H1 (cell line): ENCODE measurements at regions not wholly inside any gene's neighbourhood (a gene's known extent, or its start where the extent isn't known, plus 50 kb on each side); places are given as distances from the start of the nearest gene placed in this dataset.

Source experiments
- CBX5 ChIP-seq: fragments of 300-800, 300-1000 bp; sonication (generic); IDR thresholded peaks from 2 replicates; pipeline ENCODE4 v1.7.1; 2016; ENCODE audit warnings: antibody characterized with exemption, low read length, low read depth
- CTCF ChIP-seq, 3 experiments: IDR thresholded peaks; 1 replicate in 2 of 3; 2 replicates in 1 of 3; pipeline versions ENCODE4 v1.5.1 to v1.6.1; 2011; ENCODE audit warnings: low read length in 3 of 3, mild to moderate bottlenecking in 3 of 3, inconsistent platforms in 2 of 3, low read depth in 1 of 3, moderate library complexity in 1 of 3; ENCODE audit not compliant: insufficient read depth in 1 of 3; ENCODE audit errors: control extremely low read depth in 1 of 3
- FOSL1 ChIP-seq: IDR thresholded peaks from 2 replicates; pipeline ENCODE4 v1.6.1; 2011; ENCODE audit warnings: mild to moderate bottlenecking, low read depth, low read length, moderate library complexity; ENCODE audit not compliant: insufficient read depth
- GABPA ChIP-seq: IDR thresholded peaks from 2 replicates; pipeline ENCODE4 v1.6.1; 2011; ENCODE audit warnings: mild to moderate bottlenecking, low read length, moderate library complexity, borderline replicate concordance; ENCODE audit not compliant: insufficient read depth
- POLR2A ChIP-seq, 2 experiments: IDR thresholded peaks; 1 replicate in 1 of 2; 2 replicates in 1 of 2; pipeline ENCODE4 v1.6.1; 2011; ENCODE audit warnings: low read depth in 2 of 2, low read length in 2 of 2, mild to moderate bottlenecking in 2 of 2; ENCODE audit errors: control extremely low read depth in 1 of 2
- POLR2AphosphoS5 ChIP-seq: IDR thresholded peaks from 2 replicates; pipeline ENCODE4 v1.6.1; 2011; ENCODE audit warnings: low read depth, low read length
- SP1 ChIP-seq: IDR thresholded peaks from 2 replicates; pipeline ENCODE4 v1.6.1; 2011; ENCODE audit warnings: low read depth, low read length
- TAF7 ChIP-seq: optimal IDR thresholded peaks from 2 replicates; pipeline ENCODE3; 2011; ENCODE audit warnings: low read depth, mild to moderate bottlenecking, inconsistent platforms, low read length, moderate library complexity, borderline replicate concordance
- YY1 ChIP-seq: IDR thresholded peaks from 2 replicates; pipeline ENCODE4 v1.6.1; 2011; ENCODE audit warnings: low read depth, mild to moderate bottlenecking, low read length

- no peak for TF ChIP-seq CTCF (IDR thresholded peaks at IDR 0.05; ENCODE audit: control extremely low read depth in 1 of 3, insufficient read depth in 1 of 3, low read depth in 1 of 3, low read length in 3 of 3)
- TF ChIP-seq SP1: no peak
- TF ChIP-seq GABPA: no peak
- no peak for TF ChIP-seq TAF7
- TF ChIP-seq FOSL1: no peak
- TF ChIP-seq CBX5: no peak
- no peak for TF ChIP-seq POLR2AphosphoS5
- no peak for TF ChIP-seq POLR2A (IDR thresholded peaks at IDR 0.05; ENCODE audit: control extremely low read depth in 1 of 2, low read depth in 2 of 2, low read length in 2 of 2)
- no peak for TF ChIP-seq YY1
Observed at GRCh38 chr11:131275580-131275979, 94.8 kb upstream of the NTM start.
